ENCODE measurements at regions not wholly inside any gene's neighbourhood (a gene's known extent, or its start where the extent isn't known, plus 50 kb on each side); places are given as distances from the start of the nearest gene placed in this dataset.
"Not testable (repeated sequence)": the region's sequence is repeated elsewhere in the genome, so short reads cannot be mapped to it uniquely, and the experiment has no call there.

GRCh38 chr5:119694284-119694683 is 64.9 kb downstream of the FAM170A start:
- Histone ChIP-seq H3K36me3 (no peaks in the 10 kb centered on the region), H3K27me3 (no peaks in the 10 kb centered on the region), H3K4me3 (no peak overlapping the region), H3K9me3 (no peaks in the 10 kb centered on the region), H3K4me1 (no peaks in the 10 kb centered on the region), H3K27ac (no peak overlapping the region)
- TF ChIP-seq POLR2A (IDR thresholded peaks at IDR 0.05) (no peak), POLR2AphosphoS5 (IDR thresholded peaks at IDR 0.05; ENCODE audit: insufficient read depth in 1 of 2, low read depth in 1 of 2) (no peak), CTCF (IDR thresholded peaks at IDR 0.05) (no peak)
- no peak for DNase-seq (ENCODE audit: extremely low spot score in 2 of 2)
- intact Hi-C loops (cut with DNase I): no loop called here

GRCh38 chr5:119706049-119706448 is 76.7 kb downstream of the FAM170A start:
- H3K9me3 ChIP-seq: no peaks in the 10 kb centered on the region
- no peak for TF ChIP-seq POLR2AphosphoS5 (IDR thresholded peaks at IDR 0.05; ENCODE audit: insufficient read depth in 1 of 2, low read depth in 1 of 2)
- no peak for TF ChIP-seq CTCF (IDR thresholded peaks at IDR 0.05)
- no peak for TF ChIP-seq POLR2A (IDR thresholded peaks at IDR 0.05)
- no peak overlapping the region for H3K4me3 ChIP-seq
- no peaks in the 10 kb centered on the region for H3K4me1 ChIP-seq
- H3K27me3 ChIP-seq: no peaks in the 10 kb centered on the region
- intact Hi-C loops (cut with DNase I): no loop called here
- DNase-seq (ENCODE audit: extremely low spot score in 2 of 2): no peak
- no peaks in the 10 kb centered on the region for H3K36me3 ChIP-seq
- H3K27ac ChIP-seq: no peak overlapping the region

GRCh38 chr5:119708076-119708790 is 78.9 kb downstream of the FAM170A start:
- no peak overlapping the region for H3K27ac ChIP-seq
- DNase-seq (ENCODE audit: extremely low spot score in 2 of 2): no peak
- H3K4me3 ChIP-seq: no peak overlapping the region
- H3K4me1 ChIP-seq: no peaks in the 10 kb centered on the region
- no peaks in the 10 kb centered on the region for H3K9me3 ChIP-seq
- TF ChIP-seq POLR2AphosphoS5 (IDR thresholded peaks at IDR 0.05; ENCODE audit: insufficient read depth in 1 of 2, low read depth in 1 of 2) (no peak), POLR2A (IDR thresholded peaks at IDR 0.05) (no peak)
- H3K36me3 ChIP-seq: no peaks in the 10 kb centered on the region
- no peaks in the 10 kb centered on the region for H3K27me3 ChIP-seq
- intact Hi-C loops (cut with DNase I): no loop called here

- Histone ChIP-seq H3K36me3 (no peaks in the 10 kb centered on the region), H3K9me3 (no peaks in the 10 kb centered on the region), H3K4me1 (no peaks in the 10 kb centered on the region), H3K27me3 (no peaks in the 10 kb centered on the region), H3K27ac (no peak overlapping the region), H3K4me3 (no peak overlapping the region)
- intact Hi-C loops (cut with DNase I): no loop called here
- no peak for DNase-seq (ENCODE audit: extremely low spot score in 2 of 2)
- TF ChIP-seq POLR2A (IDR thresholded peaks at IDR 0.05) (no peak), POLR2AphosphoS5 (IDR thresholded peaks at IDR 0.05; ENCODE audit: insufficient read depth in 1 of 2, low read depth in 1 of 2) (no peak), CTCF (IDR thresholded peaks at IDR 0.05) (no peak)
Measured at GRCh38 chr5:119721775-119722174, 92.4 kb downstream of the FAM170A start.

GRCh38 chr5:119725291-119725690 is 95.9 kb downstream of the FAM170A start:
- H3K27me3 ChIP-seq; H3K36me3 ChIP-seq; H3K27ac ChIP-seq; DNase-seq (ENCODE audit: extremely low spot score in 2 of 2); H3K4me1 ChIP-seq; H3K4me3 ChIP-seq; intact Hi-C loops (cut with DNase I); H3K9me3 ChIP-seq: not testable (repeated sequence)

- Histone ChIP-seq H3K27me3 (no peaks in the 10 kb centered on the region), H3K27ac (no peak overlapping the region), H3K4me3 (no peak overlapping the region), H3K36me3 (no peaks in the 10 kb centered on the region), H3K4me1 (no peaks in the 10 kb centered on the region), H3K9me3 (no peaks in the 10 kb centered on the region)
- intact Hi-C loops (cut with DNase I): no loop called here
- DNase-seq (ENCODE audit: extremely low spot score in 2 of 2): no peak
- no peak for TF ChIP-seq POLR2A (IDR thresholded peaks at IDR 0.05)
Measured at GRCh38 chr5:119726544-119726943, 97.2 kb downstream of the FAM170A start.
